Neural cell (in vitro differentiated cells): ENCODE measurements at regions not wholly inside any gene's neighbourhood (a gene's known extent, or its start where the extent isn't known, plus 50 kb on each side); places are given as distances from the start of the nearest gene placed in this dataset.

Experiments used
- EP300 ChIP-seq: fragments of 450-650 bp; conservative IDR thresholded peaks from 2 replicates; pipeline ENCODE4 v1.6.1; 2014; ENCODE audit warnings: antibody characterized with exemption, mild to moderate bottlenecking, moderate library complexity; ENCODE audit not compliant: poor library complexity, severe bottlenecking
- EZH2 ChIP-seq: fragments of 200-600, 300-800 bp; shearing (Covaris generic), sonication (generic); IDR thresholded peaks from 2 replicates; pipeline ENCODE4 v1.6.1; 2014; ENCODE audit warnings: antibody characterized with exemption, low read length, borderline replicate concordance, mild to moderate bottlenecking; ENCODE audit not compliant: insufficient read depth, poor library complexity, severe bottlenecking
- MXI1 ChIP-seq: fragments of 450-650 bp; conservative IDR thresholded peaks from 2 replicates; pipeline ENCODE4 v1.6.1; 2014; ENCODE audit warnings: antibody characterized with exemption, mild to moderate bottlenecking; ENCODE audit not compliant: poor library complexity, severe bottlenecking
- POLR2AphosphoS5 ChIP-seq: IDR thresholded peaks from 2 replicates; pipeline ENCODE4 v1.6.1; 2012
- RAD21 ChIP-seq: fragments of 450-650 bp; conservative IDR thresholded peaks from 2 replicates; pipeline ENCODE4 v1.6.1; 2014; ENCODE audit warnings: antibody characterized with exemption, mild to moderate bottlenecking, moderate library complexity
- REST ChIP-seq: IDR thresholded peaks from 2 replicates; pipeline ENCODE4 v1.6.1; 2012; ENCODE audit warnings: borderline replicate concordance
- TAF1 ChIP-seq: IDR thresholded peaks from 2 replicates; pipeline ENCODE4 v1.6.1; 2012; ENCODE audit warnings: low read depth
- TF ChIP-seq, protein P1 (sequence below): fragments of 450-650 bp; IDR thresholded peaks from 2 replicates; pipeline ENCODE4 v1.5.1; 2014; ENCODE audit warnings: antibody characterized with exemption, mild to moderate bottlenecking, moderate library complexity; ENCODE audit not compliant: poor library complexity, severe bottlenecking

DNA sequence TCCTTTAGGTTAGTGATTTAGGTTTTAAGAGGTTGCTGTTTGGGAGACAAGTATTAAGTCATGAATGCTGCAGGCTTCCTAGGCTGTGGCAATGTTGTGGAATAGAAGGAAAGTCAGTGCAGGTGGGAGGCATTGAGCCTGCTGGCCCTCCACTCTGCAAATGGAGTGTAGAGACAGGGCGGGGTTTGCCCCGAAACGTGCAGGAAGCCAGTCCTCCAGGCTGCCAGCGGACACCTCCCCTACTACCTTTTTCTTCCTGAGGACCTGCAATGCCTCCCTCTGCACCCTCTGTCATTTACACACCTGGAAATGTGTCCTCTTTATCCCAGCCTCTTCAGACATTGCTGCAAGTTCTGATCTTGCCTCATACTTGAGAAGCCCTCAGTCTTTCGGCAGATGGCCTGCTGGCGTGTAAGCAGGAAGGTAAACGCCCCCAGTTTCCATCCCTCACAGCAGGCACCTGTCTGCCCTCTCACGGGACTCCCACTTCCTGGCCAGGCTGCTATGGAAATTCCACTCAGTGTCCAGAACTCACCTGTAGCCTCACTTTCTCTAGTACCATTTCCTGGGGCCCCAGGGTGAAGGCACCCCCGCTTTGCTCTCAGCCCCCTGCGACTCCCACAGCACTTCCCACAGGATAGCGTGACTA lies 81.6 kb upstream of the BOD1 start:
- TF ChIP-seq EP300 (no peak), REST (no peak), POLR2AphosphoS5 (no peak), EZH2 (no peak), RAD21 (no peak), TAF1 (no peak), MXI1 (no peak)
- TF ChIP-seq, protein P1, sequence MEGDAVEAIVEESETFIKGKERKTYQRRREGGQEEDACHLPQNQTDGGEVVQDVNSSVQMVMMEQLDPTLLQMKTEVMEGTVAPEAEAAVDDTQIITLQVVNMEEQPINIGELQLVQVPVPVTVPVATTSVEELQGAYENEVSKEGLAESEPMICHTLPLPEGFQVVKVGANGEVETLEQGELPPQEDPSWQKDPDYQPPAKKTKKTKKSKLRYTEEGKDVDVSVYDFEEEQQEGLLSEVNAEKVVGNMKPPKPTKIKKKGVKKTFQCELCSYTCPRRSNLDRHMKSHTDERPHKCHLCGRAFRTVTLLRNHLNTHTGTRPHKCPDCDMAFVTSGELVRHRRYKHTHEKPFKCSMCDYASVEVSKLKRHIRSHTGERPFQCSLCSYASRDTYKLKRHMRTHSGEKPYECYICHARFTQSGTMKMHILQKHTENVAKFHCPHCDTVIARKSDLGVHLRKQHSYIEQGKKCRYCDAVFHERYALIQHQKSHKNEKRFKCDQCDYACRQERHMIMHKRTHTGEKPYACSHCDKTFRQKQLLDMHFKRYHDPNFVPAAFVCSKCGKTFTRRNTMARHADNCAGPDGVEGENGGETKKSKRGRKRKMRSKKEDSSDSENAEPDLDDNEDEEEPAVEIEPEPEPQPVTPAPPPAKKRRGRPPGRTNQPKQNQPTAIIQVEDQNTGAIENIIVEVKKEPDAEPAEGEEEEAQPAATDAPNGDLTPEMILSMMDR = no peak
